ENCODE measurements at regions not wholly inside any gene's neighbourhood (a gene's known extent, or its start where the extent isn't known, plus 50 kb on each side); places are given as distances from the start of the nearest gene placed in this dataset.
"Not testable (repeated sequence)": the region's sequence is repeated elsewhere in the genome, so short reads cannot be mapped to it uniquely, and the experiment has no call there.

DNA sequence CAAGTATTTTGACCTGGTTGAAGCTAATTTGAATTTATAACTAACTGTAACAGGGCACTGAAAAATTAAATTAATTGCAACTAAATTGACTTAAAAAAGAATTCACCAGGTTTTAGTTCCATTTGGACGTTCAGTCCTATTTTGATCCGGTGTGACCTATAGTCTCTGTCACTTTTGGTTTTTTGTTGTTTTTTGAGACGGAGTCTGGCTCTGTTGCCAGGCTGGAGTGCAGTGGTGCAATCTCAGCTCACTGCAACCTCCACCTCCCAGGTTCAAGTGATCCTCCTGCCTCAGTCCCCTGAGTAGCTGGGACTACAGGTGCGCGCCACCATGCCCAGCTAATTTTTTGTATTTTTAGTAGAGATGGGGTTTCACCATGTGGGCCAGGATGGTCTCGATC, 91.2 kb downstream of the GADD45G start:
- not testable (repeated sequence) for DNase-seq (ENCODE audit: low read depth)

DNA sequence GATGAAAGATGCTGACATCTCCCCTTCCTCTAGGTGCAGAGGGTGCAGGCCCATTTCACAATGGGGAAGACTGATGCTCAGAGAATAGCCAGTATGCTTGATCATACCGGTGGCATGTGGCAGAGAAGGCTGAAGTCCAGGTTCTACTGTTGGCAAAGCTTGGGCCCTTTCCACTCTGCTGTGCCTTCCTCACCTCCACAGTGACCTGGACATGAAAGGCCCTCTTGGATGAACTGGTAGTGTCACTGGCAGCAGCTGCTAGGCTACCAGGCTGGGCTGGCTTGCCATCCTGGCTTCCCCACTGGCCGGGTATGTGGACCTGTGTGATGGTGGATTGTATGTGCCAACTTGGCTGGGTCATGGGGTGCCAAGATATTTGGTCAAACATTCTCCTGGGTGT, 92.0 kb downstream of the GADD45G start:
- no peak for DNase-seq (ENCODE audit: low read depth)

DNA sequence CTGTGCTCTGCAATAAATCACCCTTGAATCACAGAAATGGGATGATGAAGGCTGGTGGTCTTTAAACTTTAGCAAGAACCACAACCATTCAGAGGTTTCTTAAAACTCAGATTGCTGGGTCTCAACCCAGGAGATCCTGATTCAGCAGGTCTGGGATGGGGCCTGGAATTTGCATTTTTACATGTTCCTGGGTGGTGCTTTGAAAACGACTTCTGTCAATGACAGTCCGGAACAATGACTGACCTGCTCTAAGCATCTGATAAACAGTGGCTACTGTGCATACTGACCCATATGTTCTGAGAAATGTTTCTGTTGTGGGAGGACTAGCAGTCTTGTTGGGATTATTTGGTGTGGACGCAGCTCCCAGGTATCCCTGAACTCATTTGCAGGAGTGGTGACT, 92.7 kb downstream of the GADD45G start:
- no peak for DNase-seq (ENCODE audit: low read depth)

DNA sequence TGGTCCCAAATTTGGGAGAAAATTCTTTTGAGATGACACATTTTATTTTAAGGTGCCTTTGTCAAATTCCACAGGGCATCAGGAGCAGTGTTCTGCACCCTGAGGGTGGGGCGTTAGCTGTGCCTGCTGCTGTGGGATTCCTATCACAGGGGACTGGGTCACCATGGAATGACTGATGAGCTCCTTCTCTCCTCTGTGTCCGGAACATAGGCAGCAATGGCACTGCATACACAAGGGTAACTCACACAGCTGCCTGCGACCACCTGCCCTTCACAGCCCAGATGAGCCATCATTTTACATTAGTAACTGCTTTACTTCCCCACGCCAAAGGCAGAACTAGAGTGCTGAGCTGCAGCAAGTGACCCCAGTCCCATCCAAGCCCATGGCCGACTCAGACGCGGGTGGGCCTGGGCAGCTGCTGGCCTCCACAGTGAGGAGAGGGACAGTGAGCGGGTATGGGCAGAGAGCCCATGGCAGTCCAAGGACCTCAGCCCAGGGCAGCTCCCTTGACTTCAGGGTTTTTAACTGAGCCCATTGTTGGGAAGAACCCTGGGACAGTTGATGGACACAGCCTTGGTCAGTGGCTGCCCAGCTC, 93.7 kb downstream of the GADD45G start:
- no peak for DNase-seq (ENCODE audit: low read depth)

DNA sequence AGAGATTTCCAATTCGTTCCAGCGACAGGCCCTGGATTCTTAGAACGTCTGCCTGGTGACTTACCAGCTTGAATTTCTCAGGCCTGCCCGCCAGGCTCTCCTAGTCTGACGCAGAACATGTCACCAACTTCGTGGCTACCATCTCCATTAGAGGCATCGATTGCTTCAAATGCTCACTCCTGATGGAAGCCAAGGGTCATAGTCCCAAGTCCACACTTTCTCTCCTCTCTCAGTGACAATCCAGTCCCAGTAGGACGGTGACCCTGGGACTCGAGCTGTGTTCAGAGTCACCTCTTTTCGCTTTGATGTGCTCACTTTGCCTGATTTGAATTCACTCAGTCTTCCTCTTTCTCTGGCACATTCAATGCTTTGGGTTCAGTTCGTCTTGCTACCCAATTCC, 94.8 kb downstream of the GADD45G start:
- no peak for DNase-seq (ENCODE audit: low read depth)

DNA sequence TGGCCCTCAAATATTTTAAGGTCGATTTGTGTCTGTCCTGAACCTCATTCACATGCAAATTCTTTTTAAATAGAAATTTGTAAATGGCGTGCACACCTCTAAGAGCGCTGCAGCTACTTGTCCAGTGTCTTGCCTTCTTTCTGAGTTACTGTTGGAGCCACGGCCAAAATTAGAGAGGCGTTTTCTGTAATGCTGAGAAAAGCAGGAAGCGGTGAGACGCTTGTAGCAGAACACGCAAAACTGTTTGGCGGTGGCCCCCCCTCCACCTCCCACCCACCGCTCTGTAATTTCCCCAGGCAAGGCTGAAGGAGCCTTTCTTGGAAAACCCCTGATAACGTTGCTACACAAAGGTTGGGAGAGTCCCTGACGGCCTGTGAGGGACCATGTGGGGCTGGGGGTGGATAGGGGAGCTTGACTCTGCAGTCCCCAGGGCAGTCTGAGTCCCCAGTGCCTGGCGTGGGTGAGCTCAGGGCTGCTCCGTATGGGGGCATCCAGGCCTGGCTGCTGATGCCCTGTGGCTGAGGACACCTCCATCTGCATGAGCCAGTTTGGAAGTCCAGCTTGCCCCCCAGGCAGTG, 96.5 kb downstream of the GADD45G start:
- no peak for DNase-seq (ENCODE audit: low read depth)

DNA sequence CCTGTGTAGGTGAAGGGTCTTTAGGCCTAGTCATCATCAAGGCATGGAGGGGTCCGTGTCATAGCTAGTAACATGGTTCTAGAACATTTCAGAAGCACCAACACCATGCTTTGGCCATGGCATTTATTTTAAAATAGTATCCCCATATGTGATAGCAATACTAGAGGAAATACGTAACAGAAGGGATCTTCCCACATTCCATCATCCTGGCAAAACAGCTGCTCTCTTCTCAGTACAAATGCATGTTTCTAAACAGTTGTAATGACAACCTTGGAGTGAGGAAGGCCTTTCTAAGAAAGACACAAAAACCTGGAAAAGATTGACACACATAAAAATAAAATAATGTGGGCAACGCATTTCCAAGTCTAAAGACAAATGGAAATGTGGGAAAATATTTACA, 97.6 kb downstream of the GADD45G start:
- DNase-seq (ENCODE audit: low read depth) = no peak

DNA sequence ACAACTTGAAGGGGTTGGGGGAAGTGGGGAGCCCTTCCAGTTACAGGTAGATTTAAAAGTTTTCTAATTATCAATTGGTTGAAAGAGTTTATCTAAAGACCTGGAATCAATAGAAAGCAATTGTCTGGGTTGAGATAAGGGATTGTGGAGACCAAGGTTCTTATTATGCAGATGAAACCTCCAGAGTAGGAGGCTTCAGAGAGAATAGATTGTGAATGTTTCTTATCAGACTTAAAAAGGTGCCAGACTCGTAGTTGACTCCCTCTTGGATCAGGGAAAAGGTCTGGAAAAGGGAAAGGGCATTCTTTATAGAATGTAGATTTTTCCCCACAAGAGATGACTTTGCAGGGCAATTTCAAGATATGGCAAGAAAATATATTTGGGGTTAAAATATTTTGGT, 100.8 kb downstream of the GADD45G start:
- no peak for DNase-seq (ENCODE audit: low read depth)

DNA sequence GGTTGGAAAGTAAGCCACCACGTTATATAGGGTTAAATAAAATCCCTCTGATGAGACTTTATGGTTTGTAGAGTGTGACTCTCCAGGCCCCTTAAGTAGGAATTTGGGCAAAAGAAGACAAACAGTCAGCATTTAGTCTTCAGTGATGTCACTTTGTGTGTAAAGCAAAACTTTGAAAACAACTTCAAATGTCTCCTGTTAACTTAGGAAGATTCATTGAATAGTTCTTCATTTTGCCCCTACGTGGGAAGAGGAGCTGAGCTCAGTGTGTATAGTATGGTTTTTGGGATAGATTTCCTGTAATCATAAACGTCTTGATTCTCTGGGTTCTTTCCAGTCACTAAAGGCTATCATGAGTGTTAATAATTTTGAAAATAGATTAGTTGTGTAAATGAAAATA, 101.3 kb downstream of the GADD45G start:
- DNase-seq (ENCODE audit: low read depth) = no peak

DNA sequence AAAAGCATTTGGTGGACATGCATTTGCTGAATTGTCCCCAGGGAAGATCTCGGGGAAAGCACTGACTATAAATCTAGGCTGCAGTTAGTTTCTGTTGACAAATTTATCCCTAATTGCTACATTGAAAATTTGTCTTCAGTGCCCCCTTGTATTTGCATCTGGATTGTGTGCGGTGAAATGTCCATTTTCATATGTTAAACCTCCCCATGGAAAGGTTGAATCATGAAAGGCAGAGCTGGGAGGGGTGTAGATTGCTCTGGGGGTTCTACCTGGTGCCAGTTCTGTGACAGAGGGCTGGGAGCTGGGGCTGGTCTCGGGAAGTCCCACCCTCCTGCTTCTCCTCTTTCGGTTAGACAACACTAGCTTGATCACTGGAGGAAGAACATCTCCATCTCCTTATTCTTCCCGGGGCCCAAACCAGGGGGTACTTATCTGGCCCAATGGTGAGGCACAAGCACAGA, 101.9 kb downstream of the GADD45G start:
- DNase-seq (ENCODE audit: low read depth) = no peak

DNA sequence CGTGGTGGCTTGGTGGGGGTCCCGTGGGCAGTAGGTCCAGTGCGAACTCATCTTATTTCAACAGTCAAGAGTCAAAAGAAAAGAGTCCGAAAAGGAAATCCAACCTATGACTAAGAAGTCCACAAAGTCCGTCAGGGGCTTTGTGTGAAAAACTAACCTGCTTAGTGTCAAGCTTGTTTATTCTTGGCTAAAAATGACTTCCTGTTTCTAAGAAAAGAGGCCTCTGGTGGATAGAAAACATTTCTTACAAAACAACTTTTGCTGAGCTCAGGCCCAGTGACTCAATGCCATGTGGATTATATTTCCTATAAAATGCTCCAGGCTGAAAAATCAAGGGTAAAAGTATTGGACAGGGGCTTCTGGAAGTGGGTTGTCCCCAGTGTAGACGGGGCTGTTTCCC, 105.9 kb downstream of the GADD45G start:
- DNase-seq (ENCODE audit: low read depth) = no peak

DNA sequence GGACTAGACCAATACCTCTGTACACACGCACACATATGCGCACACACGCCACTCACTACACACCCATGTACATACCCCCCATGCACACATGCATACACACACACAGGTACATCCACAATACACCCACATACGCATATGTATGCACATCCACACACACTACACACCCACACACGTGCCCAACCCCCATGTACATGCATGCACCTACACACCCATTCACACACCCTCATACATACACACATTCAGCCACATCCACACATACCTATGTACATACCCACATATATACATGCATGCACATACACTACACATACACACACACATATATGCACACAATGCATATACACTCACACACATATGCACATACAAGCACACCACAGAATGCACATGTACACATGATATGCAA, 107.1 kb downstream of the GADD45G start:
- no peak for DNase-seq (ENCODE audit: low read depth)

DNA sequence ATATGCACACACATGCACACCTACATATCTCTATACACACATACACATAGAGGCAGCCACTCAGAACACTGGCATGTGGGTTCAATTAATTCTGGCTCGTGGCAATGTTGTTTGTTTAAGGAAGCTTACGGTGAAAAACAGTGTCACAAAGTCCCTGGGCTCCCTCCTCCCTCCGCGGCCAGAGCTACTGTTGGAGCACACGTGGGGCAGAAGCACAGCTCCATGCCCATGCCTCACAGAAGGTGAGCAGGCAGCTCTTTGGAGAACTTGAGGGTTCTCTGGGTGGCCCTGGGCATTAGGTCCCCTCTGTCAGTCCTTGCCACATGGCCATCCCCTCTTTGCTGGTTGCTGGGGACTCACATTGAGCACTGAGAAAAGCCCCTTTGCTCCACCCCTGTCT, 107.5 kb downstream of the GADD45G start:
- DNase-seq (ENCODE audit: low read depth) = no peak

DNA sequence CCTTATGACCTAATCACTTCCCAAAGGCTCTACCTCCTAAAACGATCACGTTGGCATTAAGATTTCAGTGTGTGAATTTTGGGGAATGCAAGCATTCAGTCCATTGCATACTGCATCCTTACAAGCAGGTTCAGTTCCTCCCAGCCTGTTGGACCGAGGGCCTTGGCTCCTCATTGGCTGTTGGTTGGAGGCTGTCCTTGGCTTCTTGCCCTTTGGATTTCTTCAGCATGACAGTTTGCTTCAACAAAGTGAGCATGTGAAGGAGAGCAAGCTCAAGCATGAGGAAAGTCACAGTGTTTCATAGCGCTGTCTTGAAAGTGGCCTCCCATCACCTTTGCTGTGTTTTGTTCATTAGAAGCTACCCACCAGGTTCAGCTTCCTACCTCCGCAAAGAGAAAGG, 109.5 kb downstream of the GADD45G start:
- DNase-seq (ENCODE audit: low read depth) = no peak

DNA sequence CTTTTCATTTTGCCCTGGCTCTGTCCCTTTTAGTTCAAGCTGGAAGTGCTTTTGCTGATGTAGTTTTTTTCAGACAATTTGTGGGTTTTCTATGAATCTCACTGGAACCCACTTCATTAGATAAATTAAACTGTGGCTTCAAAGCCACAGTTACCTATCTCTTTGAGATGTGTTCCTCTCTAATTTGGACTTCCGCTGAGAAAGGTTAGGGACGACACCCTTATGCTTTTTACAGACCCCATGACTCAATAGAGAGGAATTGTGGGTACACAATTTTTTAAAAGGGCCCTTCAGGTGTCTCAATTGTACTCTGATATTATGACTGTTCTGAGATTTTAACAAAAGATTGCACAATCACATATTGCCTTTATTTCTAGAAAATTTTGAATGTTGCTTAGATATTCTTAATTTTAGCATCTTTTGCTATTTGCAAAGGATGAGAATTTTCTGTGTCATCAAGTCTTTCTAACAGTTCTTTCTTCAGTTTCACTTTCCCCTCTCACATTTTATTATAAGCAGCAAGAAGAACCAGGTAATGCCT, 110.6 kb downstream of the GADD45G start:
- no peak for DNase-seq (ENCODE audit: low read depth)

DNA sequence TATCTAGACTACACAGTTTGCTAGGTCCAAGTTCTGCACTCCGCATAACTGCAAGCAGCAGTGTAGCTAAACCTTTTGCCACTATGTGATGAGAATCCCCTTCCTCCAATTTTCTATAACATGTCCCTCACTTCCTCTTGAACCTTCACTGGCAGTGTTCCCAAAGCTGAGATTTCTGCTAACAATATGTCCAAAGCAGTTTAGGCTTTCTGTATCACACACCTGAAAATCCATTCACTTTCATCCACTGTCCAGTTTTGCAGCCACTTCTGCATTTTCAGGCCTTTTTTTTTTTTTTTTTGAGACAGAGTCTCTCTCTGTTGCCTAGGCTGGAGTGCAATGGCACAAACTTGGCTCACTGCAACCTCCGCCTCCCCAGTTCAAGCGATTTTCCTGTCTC, 111.1 kb downstream of the GADD45G start:
- DNase-seq (ENCODE audit: low read depth) = no peak

DNA sequence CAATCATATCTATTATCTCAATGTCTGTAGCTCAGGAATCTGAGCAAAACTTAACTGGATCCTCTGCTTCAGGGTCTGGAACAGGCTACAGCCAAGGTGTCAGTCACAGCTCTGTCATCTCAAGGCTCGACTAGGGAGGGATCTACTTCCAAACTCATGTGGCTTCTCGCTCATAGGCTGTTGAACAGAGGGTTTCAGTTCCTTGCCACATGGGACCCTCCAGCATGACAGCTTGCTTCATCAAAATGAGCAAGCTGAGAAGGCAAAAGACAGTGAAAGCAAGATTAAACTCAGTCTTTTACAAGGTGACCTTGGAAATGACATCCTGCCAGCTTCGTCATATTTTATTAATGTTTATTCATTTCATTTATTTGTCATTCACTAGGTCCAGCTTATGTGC, 111.7 kb downstream of the GADD45G start:
- DNase-seq (ENCODE audit: low read depth) = no peak

DNA sequence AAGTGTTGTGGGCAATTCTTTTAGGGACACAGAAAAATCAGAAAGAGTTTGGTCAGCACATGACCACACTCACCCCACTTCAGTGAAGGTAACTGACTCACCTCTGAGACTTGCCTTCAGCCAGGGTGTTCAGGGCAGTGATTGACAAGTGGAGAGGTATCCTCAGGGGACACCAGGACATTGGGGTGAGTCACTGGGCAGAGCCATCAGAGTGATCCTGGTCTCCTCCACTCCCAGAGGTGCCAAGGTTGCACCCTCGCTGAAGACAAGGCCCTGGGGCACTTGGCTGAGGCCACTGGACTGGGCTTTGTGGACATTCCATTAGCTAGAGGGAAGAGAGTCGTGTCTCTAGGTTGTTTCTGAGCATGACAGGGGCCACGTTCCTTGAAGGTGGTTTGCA, 113.4 kb downstream of the GADD45G start:
- no peak for DNase-seq (ENCODE audit: low read depth)

DNA sequence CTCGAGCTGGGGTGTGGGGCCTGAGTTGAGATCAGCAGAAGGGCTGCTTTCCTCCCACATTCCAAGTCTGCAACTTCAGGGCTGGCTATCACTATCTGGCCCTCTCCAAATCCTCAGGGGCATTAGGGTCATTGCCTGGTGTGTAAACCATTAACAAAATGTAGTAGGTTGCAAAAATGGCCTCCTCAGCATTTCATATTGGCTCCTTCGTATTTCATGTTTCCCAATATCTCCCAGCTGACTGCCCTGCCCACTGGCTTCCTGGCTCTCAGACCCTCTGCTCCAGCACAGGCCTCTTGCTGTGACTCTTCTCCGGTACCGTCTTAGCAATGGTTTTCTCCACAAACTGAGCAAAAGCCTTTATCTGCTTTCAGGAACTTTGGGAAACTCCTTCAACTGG, 113.8 kb downstream of the GADD45G start:
- no peak for DNase-seq (ENCODE audit: low read depth)

DNA sequence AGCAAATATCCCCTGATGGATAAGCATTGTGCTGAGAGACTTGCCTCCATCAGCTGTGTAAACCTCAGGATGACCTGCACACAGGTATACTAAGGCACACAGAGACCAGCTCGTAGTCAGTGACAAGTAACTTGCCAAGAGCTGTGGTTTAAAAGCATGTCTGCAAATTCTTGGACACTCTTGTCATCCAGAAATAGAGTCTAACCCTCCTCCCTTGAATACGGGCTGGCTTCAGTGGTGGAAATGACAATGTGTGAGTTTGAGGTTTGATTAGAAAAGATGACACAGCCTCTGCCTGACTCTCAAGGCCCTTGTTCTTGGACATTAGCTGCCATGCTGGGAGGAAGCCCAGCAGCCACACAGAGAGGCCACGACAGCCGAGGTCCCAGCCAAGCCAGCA, 114.4 kb downstream of the GADD45G start:
- no peak for DNase-seq (ENCODE audit: low read depth)

DNA sequence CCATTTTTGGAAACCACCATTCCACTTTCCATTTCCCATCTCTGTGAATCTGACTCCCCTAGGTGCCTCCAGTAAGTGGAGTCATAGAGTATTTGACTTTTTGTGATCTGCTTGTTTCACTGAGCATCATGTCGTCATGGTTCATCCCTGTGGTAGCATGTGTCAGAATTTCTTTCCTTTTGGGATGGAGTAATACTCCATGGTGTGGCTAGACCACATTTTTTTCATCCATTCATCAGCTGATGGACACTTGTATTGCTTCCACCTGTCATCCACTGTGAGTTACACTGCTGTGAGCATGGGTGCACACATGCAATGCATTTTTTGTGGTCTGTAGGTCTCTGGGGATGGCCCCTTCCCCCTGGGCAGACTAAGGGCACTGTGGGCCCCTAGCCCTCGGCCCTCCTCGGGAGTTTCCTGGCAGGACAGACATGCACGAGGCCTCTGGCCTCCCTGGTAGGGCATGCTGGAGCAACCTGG, 115.9 kb downstream of the GADD45G start:
- DNase-seq (ENCODE audit: low read depth) = no peak

DNA sequence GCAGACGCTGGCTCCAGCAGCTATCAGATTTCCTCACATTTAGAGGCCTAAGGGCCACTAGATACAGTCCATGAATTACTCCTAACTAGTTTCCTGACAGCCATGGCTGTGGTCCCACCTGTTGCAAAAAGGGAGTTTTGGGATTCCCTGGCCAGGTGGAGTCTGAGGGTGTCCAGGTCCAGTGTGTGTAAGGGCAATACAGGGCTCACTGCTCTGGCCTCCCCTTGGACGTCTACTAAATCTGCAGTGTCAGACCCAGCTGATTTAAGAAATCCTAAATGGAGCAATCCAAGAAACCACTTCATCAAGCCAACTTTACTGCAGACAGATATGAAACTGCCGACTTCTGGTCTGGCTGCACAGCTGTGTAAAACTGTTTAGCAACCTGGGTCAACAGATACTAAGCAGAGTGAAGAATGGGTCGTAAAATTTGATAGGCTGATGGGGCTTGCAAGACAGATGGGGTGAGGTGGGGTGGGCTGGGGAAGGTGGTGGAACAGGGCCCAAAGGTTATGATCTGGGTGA, 116.4 kb downstream of the GADD45G start:
- no peak for DNase-seq (ENCODE audit: low read depth)

DNA sequence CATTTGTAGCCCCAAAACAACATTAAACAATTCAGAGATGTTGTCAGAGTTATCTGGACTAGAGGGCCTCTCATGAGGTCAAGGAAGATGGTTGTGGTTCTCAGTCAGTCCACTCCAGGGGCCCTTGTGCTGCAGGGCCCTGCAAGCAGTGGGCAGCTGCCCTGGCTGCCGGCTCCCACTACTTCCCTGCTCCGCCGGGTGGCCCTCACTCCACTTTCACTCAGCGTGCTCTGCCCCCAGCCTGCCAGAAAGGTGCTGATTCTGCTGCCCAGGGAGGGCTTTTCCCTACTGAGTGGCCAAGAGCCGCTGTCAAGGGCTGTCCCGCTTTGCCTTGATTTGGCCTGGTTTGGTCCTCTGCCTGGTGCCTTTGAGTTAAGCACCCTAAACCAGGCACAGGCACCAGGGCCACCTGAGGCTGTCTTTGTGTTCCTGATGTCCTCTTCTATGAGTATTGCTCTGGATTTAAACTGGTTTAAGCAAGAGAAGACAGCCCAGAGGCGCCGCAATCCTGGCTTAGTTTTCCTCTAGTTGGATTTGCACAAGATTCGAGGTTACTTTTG, 117.2 kb downstream of the GADD45G start:
- no peak for DNase-seq (ENCODE audit: low read depth)

All from Daoy (cell line).